HCT116 (cell line): ENCODE measurements at regions not wholly inside any gene's neighbourhood (a gene's known extent, or its start where the extent isn't known, plus 50 kb on each side); places are given as distances from the start of the nearest gene placed in this dataset.

ENCODE experiments used
- POLR2A ChIP-seq: IDR thresholded peaks from 2 replicates; pipeline ENCODE4 v1.7.0; 2011; ENCODE audit warnings: borderline replicate concordance; ENCODE audit not compliant: insufficient read depth, insufficient read length; ENCODE audit errors: extremely low read depth
- SIN3A ChIP-seq: IDR thresholded peaks from 2 replicates; pipeline ENCODE4 v1.6.1; 2012; ENCODE audit warnings: low read depth
- TF ChIP-seq, protein P1 (sequence below), 3 experiments: fragments of 200-600 bp in 1 of 3; sonication (generic) in 1 of 3; IDR thresholded peaks in 2 of 3; conservative IDR thresholded peaks in 1 of 3; 2 replicates each; pipeline ENCODE4 v1.5.1; 2012 to 2017; ENCODE audit warnings: low read depth in 2 of 3, low read length in 2 of 3, antibody characterized with exemption in 1 of 3, borderline replicate concordance in 1 of 3, control low read depth in 1 of 3, mild to moderate bottlenecking in 1 of 3, mixed read lengths in 1 of 3, mixed run types in 1 of 3, moderate library complexity in 1 of 3; ENCODE audit not compliant: insufficient read depth in 1 of 3
- TF ChIP-seq, protein P2 (sequence below): IDR thresholded peaks from 2 replicates; pipeline ENCODE4 v1.6.1; 2012; ENCODE audit warnings: low read depth

DNA sequence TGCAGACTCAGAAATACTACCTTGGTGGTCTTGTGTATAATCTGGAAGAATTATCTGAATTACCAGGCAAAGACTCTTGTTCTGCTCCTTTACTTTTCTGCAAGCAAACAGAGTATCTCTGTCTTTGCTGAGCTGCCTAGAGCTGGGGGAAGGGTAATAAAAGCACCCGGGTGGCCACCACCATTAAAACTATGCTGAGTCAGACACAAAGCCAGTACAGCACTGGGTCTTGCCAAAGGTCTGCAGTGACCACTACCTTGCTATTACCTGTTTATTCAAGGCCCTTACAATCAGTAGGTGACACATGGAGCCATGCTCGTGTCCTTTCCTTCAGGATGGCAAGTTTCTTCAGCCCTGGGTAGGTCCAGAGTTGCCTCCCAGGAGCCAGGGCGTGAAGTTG, 420.6 kb upstream of the CNTN5 start:
- TF ChIP-seq, protein P1, sequence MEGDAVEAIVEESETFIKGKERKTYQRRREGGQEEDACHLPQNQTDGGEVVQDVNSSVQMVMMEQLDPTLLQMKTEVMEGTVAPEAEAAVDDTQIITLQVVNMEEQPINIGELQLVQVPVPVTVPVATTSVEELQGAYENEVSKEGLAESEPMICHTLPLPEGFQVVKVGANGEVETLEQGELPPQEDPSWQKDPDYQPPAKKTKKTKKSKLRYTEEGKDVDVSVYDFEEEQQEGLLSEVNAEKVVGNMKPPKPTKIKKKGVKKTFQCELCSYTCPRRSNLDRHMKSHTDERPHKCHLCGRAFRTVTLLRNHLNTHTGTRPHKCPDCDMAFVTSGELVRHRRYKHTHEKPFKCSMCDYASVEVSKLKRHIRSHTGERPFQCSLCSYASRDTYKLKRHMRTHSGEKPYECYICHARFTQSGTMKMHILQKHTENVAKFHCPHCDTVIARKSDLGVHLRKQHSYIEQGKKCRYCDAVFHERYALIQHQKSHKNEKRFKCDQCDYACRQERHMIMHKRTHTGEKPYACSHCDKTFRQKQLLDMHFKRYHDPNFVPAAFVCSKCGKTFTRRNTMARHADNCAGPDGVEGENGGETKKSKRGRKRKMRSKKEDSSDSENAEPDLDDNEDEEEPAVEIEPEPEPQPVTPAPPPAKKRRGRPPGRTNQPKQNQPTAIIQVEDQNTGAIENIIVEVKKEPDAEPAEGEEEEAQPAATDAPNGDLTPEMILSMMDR (IDR thresholded peaks at IDR 0.05 in 2 of 3, conservative IDR thresholded peaks at IDR 0.05 in 1 of 3; ENCODE audit: borderline replicate concordance in 1 of 3, insufficient read depth in 1 of 3, low read depth in 2 of 3, low read length in 2 of 3), result no peak
- TF ChIP-seq POLR2A (no peak), SIN3A (no peak)
- TF ChIP-seq, protein P2, sequence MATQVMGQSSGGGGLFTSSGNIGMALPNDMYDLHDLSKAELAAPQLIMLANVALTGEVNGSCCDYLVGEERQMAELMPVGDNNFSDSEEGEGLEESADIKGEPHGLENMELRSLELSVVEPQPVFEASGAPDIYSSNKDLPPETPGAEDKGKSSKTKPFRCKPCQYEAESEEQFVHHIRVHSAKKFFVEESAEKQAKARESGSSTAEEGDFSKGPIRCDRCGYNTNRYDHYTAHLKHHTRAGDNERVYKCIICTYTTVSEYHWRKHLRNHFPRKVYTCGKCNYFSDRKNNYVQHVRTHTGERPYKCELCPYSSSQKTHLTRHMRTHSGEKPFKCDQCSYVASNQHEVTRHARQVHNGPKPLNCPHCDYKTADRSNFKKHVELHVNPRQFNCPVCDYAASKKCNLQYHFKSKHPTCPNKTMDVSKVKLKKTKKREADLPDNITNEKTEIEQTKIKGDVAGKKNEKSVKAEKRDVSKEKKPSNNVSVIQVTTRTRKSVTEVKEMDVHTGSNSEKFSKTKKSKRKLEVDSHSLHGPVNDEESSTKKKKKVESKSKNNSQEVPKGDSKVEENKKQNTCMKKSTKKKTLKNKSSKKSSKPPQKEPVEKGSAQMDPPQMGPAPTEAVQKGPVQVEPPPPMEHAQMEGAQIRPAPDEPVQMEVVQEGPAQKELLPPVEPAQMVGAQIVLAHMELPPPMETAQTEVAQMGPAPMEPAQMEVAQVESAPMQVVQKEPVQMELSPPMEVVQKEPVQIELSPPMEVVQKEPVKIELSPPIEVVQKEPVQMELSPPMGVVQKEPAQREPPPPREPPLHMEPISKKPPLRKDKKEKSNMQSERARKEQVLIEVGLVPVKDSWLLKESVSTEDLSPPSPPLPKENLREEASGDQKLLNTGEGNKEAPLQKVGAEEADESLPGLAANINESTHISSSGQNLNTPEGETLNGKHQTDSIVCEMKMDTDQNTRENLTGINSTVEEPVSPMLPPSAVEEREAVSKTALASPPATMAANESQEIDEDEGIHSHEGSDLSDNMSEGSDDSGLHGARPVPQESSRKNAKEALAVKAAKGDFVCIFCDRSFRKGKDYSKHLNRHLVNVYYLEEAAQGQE, result no peak
